ENCODE measurements at regions not wholly inside any gene's neighbourhood (a gene's known extent, or its start where the extent isn't known, plus 50 kb on each side); places are given as distances from the start of the nearest gene placed in this dataset.

DNA sequence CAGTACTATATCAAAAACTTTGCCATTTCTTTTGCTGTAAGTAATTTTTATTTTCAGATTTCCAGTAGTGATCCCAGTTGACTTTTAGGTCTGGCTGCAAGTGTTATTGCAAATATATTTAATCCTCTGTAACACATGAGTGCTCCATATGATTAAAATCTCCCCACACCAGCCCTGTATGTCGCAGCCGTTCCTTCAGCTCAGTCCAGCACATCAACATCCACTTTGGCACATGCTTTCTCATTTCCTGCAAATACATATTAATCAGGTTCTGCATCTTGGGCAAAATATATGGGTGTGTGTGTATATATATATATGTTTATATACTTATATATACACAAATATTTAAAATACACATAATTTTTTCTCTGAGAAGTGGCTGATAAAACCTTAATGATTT, 919.5 kb downstream of the JRKL start:
- Histone ChIP-seq H3K4me3 (ENCODE audit: low read depth in 1 of 3, low read length in 3 of 3) (no peak overlapping the region), H3K27ac (ENCODE audit: low read depth in 1 of 2, low read length in 2 of 2) (no peak overlapping the region), H3K9me3 (ENCODE audit: control insufficient read depth in 4 of 4, low read length in 3 of 4) (no peaks in the 10 kb centered on the region), H3K36me3 (ENCODE audit: control insufficient read depth in 4 of 4, insufficient read depth in 3 of 4, low read depth in 1 of 4, low read length in 3 of 4) (no peaks in the 10 kb centered on the region), H3K9ac (ENCODE audit: low read depth in 1 of 2, low read length in 2 of 2) (no peak overlapping the region), H3K4me1 (ENCODE audit: control insufficient read depth in 4 of 4, insufficient read depth in 4 of 4, low read length in 3 of 4) (no peaks in the 10 kb centered on the region), H3K27me3 (ENCODE audit: control insufficient read depth in 4 of 4, insufficient read depth in 4 of 4, low read length in 3 of 4) (peaks cover 0 to 2% (median 0%) of the 10 kb centered on the region in 4 donors)
- DNase-seq (ENCODE audit: low spot score), result no peak
- 76% methylated on average over 2 of the region's 2 CpGs for WGBS
- TF ChIP-seq YY1 (IDR thresholded peaks at IDR 0.05), result no peak
- TF ChIP-seq, protein P1, sequence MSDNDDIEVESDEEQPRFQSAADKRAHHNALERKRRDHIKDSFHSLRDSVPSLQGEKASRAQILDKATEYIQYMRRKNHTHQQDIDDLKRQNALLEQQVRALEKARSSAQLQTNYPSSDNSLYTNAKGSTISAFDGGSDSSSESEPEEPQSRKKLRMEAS (IDR thresholded peaks at IDR 0.05), result no peak
- TF ChIP-seq HNF4G (IDR thresholded peaks at IDR 0.05), result no peak
- no peak for TF ChIP-seq GABPA (IDR thresholded peaks at IDR 0.05 in 1 of 2, conservative IDR thresholded peaks at IDR 0.05 in 1 of 2)
- no peak for TF ChIP-seq REST (IDR thresholded peaks at IDR 0.05)
- no peak for TF ChIP-seq FOXA2 (IDR thresholded peaks at IDR 0.05)
- TF ChIP-seq, protein P2, sequence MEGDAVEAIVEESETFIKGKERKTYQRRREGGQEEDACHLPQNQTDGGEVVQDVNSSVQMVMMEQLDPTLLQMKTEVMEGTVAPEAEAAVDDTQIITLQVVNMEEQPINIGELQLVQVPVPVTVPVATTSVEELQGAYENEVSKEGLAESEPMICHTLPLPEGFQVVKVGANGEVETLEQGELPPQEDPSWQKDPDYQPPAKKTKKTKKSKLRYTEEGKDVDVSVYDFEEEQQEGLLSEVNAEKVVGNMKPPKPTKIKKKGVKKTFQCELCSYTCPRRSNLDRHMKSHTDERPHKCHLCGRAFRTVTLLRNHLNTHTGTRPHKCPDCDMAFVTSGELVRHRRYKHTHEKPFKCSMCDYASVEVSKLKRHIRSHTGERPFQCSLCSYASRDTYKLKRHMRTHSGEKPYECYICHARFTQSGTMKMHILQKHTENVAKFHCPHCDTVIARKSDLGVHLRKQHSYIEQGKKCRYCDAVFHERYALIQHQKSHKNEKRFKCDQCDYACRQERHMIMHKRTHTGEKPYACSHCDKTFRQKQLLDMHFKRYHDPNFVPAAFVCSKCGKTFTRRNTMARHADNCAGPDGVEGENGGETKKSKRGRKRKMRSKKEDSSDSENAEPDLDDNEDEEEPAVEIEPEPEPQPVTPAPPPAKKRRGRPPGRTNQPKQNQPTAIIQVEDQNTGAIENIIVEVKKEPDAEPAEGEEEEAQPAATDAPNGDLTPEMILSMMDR (IDR thresholded peaks at IDR 0.05; ENCODE audit: low read depth, low read length, missing input control), result no peak
- TF ChIP-seq RAD21 (IDR thresholded peaks at IDR 0.05), result no peak
- no peak for TF ChIP-seq FOXA1 (IDR thresholded peaks at IDR 0.05)
- TF ChIP-seq RXRA (IDR thresholded peaks at IDR 0.05), result no peak
- no peak for TF ChIP-seq JUND (IDR thresholded peaks at IDR 0.05)
- no peak for TF ChIP-seq EGR1 (IDR thresholded peaks at IDR 0.05; ENCODE audit: low read depth in 2 of 2)

GRCh38 chr11:97325693-97326092, 935.9 kb downstream of the JRKL start:
- 45% methylated on average over 2 of the region's 2 CpGs for WGBS
- no peak for DNase-seq (ENCODE audit: low spot score)
- Histone ChIP-seq H3K4me1 (ENCODE audit: control insufficient read depth in 4 of 4, insufficient read depth in 4 of 4, low read length in 3 of 4) (no peaks in the 10 kb centered on the region), H3K27me3 (ENCODE audit: control insufficient read depth in 4 of 4, insufficient read depth in 4 of 4, low read length in 3 of 4) (peaks cover 0 to 4% (median 0%) of the 10 kb centered on the region in 4 donors), H3K9ac (ENCODE audit: low read depth in 1 of 2, low read length in 2 of 2) (no peak overlapping the region), H3K36me3 (ENCODE audit: control insufficient read depth in 4 of 4, insufficient read depth in 3 of 4, low read depth in 1 of 4, low read length in 3 of 4) (no peaks in the 10 kb centered on the region), H3K4me3 (ENCODE audit: low read depth in 1 of 3, low read length in 3 of 3) (no peak overlapping the region), H3K9me3 (ENCODE audit: control insufficient read depth in 4 of 4, low read length in 3 of 4) (peaks cover 0 to 2% (median 0%) of the 10 kb centered on the region in 4 donors), H3K27ac (ENCODE audit: low read depth in 1 of 2, low read length in 2 of 2) (no peak overlapping the region)
- no peak for TF ChIP-seq GABPA (IDR thresholded peaks at IDR 0.05 in 1 of 2, conservative IDR thresholded peaks at IDR 0.05 in 1 of 2)
- no peak for TF ChIP-seq RXRA (IDR thresholded peaks at IDR 0.05)
- no peak for TF ChIP-seq SP1 (IDR thresholded peaks at IDR 0.05)
- no peak for TF ChIP-seq HNF4A (conservative IDR thresholded peaks at IDR 0.05)
- no peak for TF ChIP-seq EGR1 (IDR thresholded peaks at IDR 0.05; ENCODE audit: low read depth in 2 of 2)
- TF ChIP-seq, protein P1 (IDR thresholded peaks at IDR 0.05), result no peak
- TF ChIP-seq TAF1 (conservative IDR thresholded peaks at IDR 0.05), result no peak
- TF ChIP-seq RAD21 (IDR thresholded peaks at IDR 0.05), result no peak
- TF ChIP-seq FOXA1 (IDR thresholded peaks at IDR 0.05), result no peak
- no peak for TF ChIP-seq HNF4G (IDR thresholded peaks at IDR 0.05)
